ENCODE measurements at regions not wholly inside any gene's neighbourhood (a gene's known extent, or its start where the extent isn't known, plus 50 kb on each side); places are given as distances from the start of the nearest gene placed in this dataset.

GRCh38 chr1:58157256-58157655, 389.3 kb downstream of the OMA1 start:
- TF ChIP-seq CTCF (IDR thresholded peaks at IDR 0.05 in 2 of 3, conservative IDR thresholded peaks at IDR 0.05 in 1 of 3; ENCODE audit: borderline replicate concordance in 1 of 3, insufficient read depth in 1 of 3, low read depth in 2 of 3, low read length in 2 of 3) (no peak), RAD21 (IDR thresholded peaks at IDR 0.05; ENCODE audit: low read depth) (no peak), POLR2A (IDR thresholded peaks at IDR 0.05; ENCODE audit: borderline replicate concordance, extremely low read depth, insufficient read depth, insufficient read length) (no peak), ZNF274 (IDR thresholded peaks at IDR 0.05; ENCODE audit: low read depth, low read length) (no peak), EGR1 (IDR thresholded peaks at IDR 0.05; ENCODE audit: low read depth) (no peak)
